ENCODE measurements at regions not wholly inside any gene's neighbourhood (a gene's known extent, or its start where the extent isn't known, plus 50 kb on each side); places are given as distances from the start of the nearest gene placed in this dataset.
"Not testable (repeated sequence)": the region's sequence is repeated elsewhere in the genome, so short reads cannot be mapped to it uniquely, and the experiment has no call there.

DNA sequence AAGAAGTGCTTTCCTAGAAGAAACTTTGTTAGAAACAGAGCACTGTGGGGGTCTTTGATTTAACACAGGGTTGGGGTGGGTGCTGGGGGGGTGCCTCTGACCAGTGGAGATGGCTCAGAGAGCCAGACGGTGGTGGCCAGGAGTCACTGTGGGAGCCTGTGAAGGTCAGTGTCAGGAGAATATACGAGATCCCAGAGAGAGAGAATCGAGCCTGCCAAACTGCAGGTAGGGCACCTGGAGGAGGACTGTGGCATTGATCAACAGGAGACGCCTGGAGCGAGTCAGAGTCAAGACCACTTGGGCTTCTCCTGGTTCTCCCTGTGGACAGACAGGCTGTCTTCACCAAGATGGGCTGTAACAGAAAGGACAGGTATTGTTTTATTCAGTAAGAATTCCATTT lies 136.5 kb upstream of the TWIST2 start:
- DNase-seq (ENCODE audit: low read depth in 2 of 3, low spot score in 2 of 3), result no peak

DNA sequence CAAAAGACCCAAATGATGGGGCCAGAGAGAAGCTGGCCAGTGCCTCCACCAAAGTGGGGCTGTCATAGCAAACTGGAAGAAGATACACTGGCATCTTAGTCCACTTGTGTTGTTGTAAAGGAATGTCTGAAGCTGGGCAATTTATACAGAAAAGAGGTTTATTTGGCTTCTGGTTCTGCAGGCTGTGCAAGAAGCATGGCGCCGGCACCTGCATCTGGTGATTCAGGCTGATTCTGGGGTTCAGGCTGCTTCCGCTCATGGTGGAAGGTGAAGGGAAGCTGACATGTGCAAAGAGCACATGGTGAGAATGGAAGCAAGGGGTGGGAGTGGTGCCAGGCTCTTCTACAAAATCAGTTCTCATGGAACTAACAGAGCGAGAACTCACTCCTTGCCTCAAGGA lies 135.9 kb upstream of the TWIST2 start:
- no peak for DNase-seq (ENCODE audit: low read depth in 2 of 3, low spot score in 2 of 3)

DNA sequence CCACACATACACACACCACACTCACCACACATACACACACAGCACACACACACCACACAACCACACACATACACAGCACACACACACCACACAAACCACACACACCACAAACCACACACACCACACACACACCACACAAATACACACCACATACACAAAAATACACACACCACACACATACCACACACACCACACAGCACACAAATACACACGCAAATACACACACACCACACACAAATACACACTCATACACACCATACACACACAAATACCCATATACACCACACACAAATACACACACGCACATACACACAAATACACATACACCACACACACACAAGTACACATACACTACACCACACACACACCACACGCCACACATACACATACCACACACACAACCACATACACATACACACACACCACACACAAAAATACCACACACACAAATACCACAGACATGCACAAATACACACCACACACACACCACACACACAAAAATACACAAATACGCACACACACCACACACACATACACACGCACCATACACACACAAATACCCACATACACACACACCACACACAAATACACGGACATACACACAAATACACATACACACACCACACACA lies 134.6 kb upstream of the TWIST2 start:
- DNase-seq (ENCODE audit: low read depth in 2 of 3, low spot score in 2 of 3), result no peak

DNA sequence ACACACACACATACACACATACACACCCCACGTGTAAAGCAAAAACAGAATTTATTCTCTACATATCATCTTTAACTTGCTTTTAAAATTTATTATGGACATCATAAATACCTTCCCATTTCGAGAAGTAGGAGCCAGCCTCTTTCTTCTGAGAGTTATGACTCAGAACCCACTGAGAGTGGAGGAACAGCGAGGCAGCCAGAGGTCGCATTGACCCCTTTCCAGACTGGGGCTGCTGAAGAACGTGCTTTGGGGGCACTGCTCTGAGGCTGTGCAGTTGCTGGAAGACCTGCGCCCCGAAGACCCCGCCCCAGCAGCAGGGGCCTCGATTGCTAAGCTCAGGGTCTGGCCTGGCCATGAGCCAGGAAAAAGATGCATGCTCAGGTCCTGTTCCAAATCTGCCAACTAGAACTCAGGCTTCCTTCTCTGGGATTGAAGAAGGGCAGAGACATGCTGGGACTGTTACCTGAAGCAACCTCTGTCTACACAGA lies 133.8 kb upstream of the TWIST2 start:
- no peak for DNase-seq (ENCODE audit: low read depth in 2 of 3, low spot score in 2 of 3)

DNA sequence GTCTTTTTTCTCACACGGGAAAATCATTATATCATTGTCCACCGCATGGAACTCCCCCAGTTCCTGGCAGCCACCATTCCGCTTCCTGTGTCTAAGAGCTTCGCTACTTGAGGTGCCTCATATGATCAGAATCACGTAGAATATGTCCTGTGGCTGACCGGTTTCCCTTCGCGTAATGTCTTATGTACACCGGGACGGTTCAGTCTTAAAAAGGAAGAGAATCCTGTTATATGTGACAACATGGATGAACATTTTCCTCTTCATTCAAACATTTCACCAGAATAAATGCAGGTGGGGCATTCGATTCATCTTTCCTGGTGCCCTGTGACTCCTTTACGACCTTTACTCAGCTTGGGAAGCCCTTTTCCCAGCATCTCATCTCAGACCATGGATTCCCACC lies 131.7 kb upstream of the TWIST2 start:
- DNase-seq (ENCODE audit: low read depth in 2 of 3, low spot score in 2 of 3), result no peak

DNA sequence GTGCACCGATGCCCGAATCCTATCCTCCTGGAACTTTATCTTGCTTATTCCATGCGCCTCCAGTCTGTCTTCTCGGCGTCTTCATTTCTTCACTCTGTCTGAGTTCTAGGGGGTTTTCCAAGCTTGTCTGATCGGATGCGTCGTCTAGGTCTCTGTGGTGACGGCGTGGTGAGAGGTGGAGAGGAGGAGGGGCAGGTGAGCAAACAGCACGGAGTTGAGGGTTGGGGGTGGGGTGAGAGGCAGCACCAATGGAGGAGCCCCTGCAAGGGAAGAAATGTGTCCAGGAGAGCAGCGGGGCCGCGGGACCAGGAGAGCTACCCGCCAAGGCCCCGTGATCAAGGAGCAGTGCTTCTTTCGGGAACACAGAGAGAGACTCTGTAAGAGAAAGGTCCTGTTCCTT lies 131.3 kb upstream of the TWIST2 start:
- DNase-seq (ENCODE audit: low read depth in 2 of 3, low spot score in 2 of 3), result no peak

DNA sequence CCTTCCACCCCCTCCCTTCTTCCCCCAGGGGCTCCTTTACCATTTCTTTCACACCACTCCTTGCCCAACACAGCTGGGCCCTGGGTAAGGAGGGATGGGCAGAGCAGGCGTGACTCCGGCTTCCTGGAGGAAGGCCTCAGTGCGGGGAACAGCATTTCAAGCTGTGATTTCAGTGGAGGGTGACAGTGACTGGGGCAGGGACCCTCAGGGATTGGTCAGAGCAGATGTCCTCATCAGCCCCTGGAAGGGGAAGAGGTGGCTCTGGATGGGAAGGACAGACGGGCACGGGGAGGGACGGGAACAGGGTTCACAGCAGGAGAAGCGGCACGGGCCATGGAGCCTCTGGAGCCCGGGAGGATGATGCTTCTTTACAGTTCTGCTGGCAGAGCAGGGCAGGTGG lies 130.8 kb upstream of the TWIST2 start:
- no peak for DNase-seq (ENCODE audit: low read depth in 2 of 3, low spot score in 2 of 3)

DNA sequence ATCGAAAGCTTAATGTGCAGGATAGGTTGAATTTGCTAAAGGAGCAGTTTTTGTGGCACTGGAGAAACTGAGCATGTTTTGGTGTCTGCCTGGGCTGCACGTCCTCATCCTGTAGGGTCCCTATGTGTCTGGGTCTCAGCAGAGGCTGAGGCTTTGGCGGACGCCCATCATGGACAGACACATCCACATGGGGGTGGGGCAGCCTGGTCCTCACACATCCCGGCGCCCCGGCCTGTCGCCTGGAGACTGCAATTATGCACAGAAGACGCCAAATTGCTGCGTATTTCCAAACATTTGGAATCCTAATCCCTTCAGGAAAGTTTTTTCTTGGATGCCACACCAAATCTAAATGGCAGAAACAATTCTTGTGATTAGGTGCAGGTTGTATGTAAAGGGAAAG lies 128.2 kb upstream of the TWIST2 start:
- DNase-seq (ENCODE audit: low read depth in 2 of 3, low spot score in 2 of 3), result no peak

DNA sequence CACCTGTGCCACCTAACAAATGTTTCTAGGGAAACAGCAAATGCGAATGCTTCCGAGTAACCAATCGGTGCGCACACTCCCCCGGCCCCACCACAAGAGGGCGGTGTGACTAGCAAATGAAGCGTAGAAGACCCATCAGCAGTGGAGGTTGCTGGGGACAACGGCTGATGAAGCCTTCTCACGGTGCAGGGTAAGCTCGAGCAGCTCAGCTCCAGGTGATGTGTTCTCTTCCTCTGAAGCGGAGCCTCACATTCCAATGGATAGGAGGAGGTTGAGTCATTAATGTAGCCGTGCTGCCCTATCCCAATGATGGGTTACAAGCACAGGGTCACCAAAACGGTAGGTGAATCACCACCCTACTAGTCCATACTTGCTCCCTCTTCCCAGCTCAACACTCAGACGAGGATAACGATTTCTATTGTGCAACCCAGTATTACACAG lies 127.6 kb upstream of the TWIST2 start:
- peak in 2 of 3 donors; percentile 49 to 79 for DNase-seq (ENCODE audit: low read depth in 2 of 3, low spot score in 2 of 3)

DNA sequence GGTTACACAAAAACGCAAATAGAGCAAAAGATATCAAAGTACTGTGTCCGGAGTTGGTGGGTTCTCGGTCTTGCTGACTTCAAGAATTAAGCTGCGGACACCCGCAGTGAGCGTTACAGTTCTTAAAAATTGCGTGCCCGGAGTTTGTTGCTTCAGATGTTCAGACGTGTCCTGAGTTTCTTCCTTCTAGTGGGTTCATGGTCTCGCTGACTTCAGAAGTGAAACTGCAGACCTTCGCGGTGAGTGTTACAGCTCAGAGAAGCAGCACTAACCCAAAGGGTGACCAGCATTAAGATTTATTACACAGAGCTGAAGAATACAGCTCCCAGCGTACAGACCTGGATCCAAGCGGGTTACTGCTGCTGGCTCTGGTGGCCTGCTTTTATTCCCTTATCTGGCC lies 125.7 kb upstream of the TWIST2 start:
- DNase-seq (ENCODE audit: low read depth in 2 of 3, low spot score in 2 of 3), result no peak

DNA sequence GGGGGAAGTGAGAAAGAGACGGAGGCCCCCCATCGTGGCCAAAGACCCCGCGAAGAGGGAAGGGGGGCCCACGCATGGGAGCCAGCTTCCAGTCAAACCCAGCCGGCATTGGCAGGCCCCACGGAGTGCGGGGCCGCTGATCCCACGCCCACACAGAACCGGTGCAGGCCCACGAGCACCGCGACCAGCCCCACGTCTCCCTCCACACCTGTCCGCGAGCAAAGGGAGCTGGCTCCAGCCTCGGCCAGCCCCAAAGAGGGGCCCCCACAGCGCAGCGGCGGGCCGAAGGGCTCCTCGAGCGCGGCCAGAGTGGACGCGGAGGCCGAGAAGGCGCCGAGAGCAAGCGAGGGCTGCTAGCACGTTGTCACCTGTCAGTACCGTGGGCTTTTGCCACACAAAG lies 125.0 kb upstream of the TWIST2 start:
- no peak for DNase-seq (ENCODE audit: low read depth in 2 of 3, low spot score in 2 of 3)

DNA sequence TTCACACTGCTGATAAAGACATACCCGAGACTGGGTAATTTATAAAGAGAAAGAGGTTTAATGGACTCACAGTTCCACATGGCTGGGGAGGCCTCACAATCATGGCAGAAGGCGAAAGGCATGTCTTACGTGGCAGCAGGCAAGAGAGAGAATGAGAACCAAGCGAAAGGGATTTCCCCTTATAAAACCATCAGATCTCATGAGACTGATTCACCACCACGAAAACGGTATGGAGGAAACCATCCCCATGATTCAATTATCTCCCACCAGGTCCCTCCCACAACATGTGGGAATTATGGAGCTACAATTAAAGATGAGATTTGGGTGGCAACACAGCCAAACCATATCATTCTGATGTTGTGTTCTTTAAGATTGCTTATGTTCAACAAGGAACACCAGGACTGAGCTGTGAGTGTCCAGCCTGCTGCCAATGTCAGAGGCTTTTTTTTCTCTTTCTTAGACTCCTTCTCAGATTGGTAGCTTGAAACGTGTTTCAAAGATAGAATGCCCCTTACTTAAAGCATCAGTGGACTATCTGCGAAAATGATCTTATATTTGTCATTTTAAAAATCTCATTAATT lies 124.1 kb upstream of the TWIST2 start:
- not testable (repeated sequence) for DNase-seq (ENCODE audit: low read depth in 2 of 3, low spot score in 2 of 3)

DNA sequence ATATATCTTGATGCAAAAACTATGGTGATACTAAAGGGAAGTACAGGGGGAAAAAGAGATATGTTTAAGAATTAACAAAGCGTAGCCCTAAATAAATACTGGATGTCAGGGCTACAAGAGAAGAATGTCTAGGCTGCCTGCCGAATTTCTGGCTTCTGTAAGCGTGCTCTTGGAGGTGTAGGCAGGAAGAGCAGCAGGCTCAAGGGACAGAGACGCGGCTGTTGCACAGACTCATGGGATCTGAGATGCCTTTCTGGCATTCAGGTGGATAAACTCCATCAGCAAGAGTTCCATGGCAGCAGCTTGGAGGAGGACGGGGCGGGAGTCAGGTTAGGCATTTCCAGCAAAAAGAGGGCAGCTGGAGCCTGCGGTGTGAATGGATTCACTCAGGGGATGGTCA lies 123.2 kb upstream of the TWIST2 start:
- DNase-seq (ENCODE audit: low read depth in 2 of 3, low spot score in 2 of 3), result no peak

DNA sequence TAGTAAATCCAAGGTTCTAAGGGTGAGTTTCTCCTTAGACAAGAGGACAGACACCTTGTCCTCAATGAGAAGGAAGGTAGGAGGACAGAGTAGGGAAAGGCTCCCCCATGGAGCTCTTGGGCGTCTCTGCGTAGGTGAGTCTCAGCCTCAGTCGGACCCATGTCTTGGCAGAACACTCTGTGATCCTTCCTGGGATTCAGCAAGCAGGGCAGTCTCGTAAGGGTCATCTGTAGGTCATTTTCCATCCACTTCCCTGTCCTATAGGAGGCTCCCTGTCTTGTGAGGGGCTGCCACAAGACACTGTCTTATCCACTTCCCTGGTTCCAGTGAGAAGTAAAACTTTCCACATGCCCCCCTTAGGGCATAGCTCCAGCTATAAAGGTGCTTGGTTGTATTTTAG lies 122.6 kb upstream of the TWIST2 start:
- no peak for DNase-seq (ENCODE audit: low read depth in 2 of 3, low spot score in 2 of 3)

DNA sequence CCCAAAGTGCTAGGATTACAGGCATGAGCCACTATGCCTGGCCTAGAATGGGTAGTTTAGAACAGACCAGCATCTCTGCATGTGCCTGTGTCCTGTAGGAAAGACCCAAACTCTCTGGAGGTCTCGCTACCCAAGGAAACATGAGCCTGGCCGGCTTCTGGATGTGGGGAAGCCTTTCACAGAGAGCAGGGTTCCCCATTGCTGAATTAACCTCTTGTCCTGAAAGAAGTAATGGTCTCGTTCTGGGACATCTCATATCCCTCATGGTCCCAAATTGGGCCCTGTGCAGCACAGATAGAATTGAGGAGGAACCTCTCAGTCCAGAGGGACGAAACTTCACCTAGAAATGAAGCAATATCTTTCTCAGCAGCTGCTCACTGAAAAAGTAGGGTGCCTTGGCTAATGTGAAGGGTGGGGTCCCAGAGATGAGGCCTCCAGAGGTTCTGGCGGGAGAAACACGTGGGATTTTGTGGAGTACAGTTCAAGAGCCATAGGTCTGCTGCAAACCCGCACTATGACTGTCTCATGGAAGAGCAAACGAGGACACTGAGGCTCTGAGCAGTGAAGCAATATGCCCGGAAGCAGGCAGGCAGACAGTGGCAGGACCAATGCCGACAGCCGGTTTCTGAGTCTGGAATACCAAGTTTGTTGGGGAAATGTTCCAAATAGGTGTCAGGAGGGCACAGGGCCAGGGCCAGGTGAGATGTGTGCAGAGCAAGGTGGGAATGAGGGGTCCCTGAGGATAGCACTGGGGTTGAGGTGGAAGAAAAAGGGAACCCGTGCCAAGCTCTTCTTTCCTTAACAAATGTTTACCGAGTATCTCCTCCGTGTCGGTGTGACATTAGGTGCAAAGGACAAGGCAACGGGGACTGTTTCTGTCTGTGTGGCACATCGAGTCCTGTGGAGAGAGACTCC lies 121.0 kb upstream of the TWIST2 start:
- no peak for DNase-seq (ENCODE audit: low read depth in 2 of 3, low spot score in 2 of 3)

DNA sequence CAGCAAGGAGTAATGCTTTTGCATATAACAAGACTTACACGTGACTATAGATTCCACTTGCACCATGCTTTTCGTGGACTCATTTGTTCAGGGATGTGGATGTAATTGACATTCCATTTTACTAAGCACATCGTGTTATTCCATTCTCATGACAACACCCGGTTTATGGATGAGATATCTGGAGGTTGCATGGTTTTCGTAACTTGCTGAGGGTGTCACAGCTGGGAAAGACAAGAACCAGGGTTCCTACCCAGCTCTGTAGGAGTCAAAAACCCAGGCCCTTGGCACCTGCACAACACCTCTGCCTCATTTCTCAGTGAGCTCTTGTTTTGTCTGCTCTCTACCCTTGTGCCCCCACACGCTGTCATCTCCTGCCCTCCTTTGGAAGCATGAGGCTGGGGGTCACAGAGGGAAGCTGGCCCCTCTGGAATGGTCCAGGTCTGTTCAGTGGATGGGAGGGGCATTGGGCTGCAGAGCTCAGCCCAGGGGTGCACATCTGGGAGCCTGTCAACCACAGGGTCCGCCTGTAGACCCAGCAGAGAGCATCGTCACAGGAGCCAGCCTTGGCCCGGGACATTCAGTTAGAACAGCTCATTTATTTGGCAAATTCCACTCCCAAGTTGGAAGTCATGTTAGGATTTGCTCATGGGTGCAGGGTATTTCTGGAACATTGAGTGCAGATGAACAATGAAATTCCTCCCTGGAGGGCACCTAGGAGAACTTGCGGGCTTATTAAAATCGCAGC lies 120.1 kb upstream of the TWIST2 start:
- no peak for DNase-seq (ENCODE audit: low read depth in 2 of 3, low spot score in 2 of 3)

DNA sequence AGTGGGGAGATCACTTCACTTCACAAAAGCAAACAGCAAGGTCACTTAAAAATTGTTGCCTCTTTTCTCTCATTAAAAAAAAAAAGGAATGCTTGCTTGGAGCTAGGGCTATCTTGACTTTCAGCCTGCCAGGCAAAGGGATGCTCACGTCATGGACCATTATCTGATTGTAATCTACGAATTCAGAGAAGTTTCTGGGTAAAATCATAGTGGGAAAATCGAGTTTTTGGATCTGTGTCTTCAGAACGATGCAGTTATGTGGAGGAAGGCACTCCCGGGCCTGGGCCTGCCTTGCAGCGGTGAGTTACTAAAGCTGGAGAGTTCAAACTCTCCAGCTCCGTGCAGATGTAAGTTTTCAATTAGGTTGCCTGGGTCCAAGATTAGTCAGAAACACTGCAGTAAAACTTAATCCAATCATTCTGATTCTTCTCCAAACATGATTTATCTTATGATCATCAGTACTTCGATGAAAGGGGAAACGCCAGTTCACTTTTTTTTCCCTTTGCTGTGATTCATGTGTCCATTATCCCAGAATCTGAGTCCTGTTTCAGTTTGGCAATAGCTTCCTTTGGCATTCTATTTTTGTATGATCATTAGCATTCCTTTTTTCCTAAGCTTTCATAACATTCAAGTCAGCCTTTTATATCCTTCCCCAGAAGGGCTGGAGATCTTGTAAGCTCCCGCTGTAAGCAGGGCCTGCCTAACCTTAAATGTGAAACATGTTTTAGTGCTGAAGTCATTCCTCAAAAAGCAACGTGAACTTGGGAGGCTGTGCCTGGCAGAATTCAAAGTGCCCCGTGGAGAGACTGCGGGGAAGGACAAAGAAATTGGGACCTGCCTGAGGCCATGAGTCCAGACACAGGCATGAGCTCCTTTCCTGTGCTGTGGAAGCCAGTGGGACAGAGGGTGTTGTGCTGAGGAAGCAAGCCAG lies 119.3 kb upstream of the TWIST2 start:
- no peak for DNase-seq (ENCODE audit: low read depth in 2 of 3, low spot score in 2 of 3)

DNA sequence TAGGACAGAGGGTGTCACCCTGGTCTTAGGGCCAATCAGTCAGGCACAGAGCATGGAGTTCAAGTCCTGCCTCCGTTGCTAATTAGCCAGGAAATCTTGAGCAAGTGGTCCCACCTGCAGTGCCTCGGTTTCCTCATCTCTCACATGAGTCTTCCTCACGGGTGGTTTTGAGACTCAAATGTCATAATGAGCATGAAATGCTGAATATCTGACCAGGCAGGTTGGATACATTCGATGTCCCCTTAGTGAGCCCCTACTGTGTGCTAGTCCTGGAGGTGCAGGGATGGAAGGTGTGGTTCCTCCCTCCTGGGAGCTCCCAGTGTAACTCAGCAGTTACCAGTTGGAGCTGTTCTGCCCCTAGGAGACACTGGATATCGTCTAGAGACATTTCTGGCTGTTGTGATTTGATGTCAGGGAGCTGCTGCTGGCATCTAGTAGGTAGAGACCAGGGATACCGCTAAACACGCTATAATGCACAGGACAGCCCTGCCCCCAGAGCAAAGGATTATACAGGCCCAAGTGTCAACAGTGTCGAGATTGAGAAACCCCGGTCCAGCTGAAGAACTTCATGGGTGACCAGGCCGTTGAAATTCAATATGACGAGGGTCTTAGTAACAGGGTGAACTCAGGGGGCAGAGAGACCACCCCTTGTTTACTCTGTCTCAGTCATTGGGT lies 118.5 kb upstream of the TWIST2 start:
- no peak for DNase-seq (ENCODE audit: low read depth in 2 of 3, low spot score in 2 of 3)

DNA sequence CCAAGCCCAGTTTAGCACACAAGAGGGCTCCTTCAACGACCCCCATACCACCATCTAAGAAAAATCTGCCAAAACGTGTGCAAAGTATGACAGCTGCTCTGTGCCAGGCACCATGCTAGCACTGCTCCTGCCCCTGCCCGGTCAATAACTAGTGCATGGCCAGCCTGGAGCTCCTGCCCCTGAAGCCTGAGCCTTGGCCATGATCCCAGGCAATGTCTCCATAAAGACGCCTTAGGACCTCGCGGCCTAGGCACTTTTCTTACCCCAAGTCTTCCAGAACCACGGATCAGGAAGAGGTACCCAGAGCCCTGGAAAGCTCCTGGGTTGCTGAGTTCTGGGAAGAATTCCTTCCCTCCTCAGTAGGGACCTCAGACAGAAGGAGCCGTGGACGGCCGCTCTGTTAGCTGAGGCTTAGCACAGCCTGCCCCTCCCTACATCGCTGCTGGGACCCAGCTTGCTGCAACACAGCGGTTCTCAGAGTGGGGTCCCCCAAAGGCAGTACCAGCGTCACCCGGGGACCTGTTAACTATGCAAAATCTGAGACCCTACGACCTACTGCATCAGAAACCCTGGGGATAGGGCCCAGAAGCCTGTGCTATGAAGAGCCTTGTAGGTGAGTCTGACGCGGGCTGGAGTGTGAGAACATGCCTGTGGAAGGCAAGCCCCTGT lies 117.8 kb upstream of the TWIST2 start:
- no peak for DNase-seq (ENCODE audit: low read depth in 2 of 3, low spot score in 2 of 3)

All from hematopoietic multipotent progenitor cell (in vitro differentiated cells).